K562 (cell line): ENCODE measurements at regions not wholly inside any gene's neighbourhood (a gene's known extent, or its start where the extent isn't known, plus 50 kb on each side); places are given as distances from the start of the nearest gene placed in this dataset.

ENCODE experiments used
- ATAC-seq: fragments of 200-7000 bp; cut with Tn5 transposase; 3 replicates; pipeline ENCODE4 v1.9.1; 2020; ENCODE audit warnings: moderate library complexity
- BruUV-seq: library from RNA; stranded (reverse); fragments of 400-500 nt; replicated peaks from 2 replicates; lab custom pipeline; 2021; lab: Mats Ljungman, UMichigan
- CTCF ChIA-PET: fragments of 300-600 bp; formaldehyde crosslinking; extraction: SDS; loops from one replicate; lab custom pipeline; 2021; ENCODE audit warnings: low intra/inter-chr PET ratio; lab: Yijun Ruan, JAX
- POLR2A ChIA-PET: fragments of 300-600, 350-650 bp; sonication (Branson Sonifier 250); formaldehyde crosslinking; extraction: SDS; loops from one replicate; lab custom pipeline; 2021; ENCODE audit warnings: antibody characterized with exemption, inconsistent platforms; lab: Yijun Ruan, JAX
- DNase-seq, 4 experiments: peaks; one replicate each; pipeline versions ENCODE4 v3.0.0 to v3.0.0-alpha.2; 2011 to 2018; ENCODE audit warnings: low spot score in 3 of 4, mixed read lengths in 3 of 4; ENCODE audit errors: extremely low read depth in 1 of 4
- FAIRE-seq: peaks from 2 replicates; lab custom pipeline; 2011; peaks lifted over from hg19 to GRCh38; lab: Jason Lieb, UNC
- H2AFZ ChIP-seq: 2 replicates; pipeline ENCODE4 v1.6.0; 2011; ENCODE audit warnings: low read depth, low read length, control low read depth, inconsistent platforms
- H3K27ac ChIP-seq: fragments of 200-600 bp; 3 replicates; pipeline ENCODE4 v1.8.0; 2011; ENCODE audit warnings: low read depth, mild to moderate bottlenecking, control low read depth, inconsistent platforms, low read length, moderate library complexity, mixed read lengths; ENCODE audit errors: extremely low read depth
- H3K27me3 ChIP-seq, 2 experiments: fragments of 300-600 bp in 1 of 2; 2 replicates in 1 of 2; 3 replicates in 1 of 2; pipeline versions ENCODE4 v1.6.0 to v1.8.0; 2011; ENCODE audit warnings: inconsistent platforms in 2 of 2, low read length in 2 of 2, mild to moderate bottlenecking in 1 of 2, mixed read lengths in 1 of 2, moderate library complexity in 1 of 2; ENCODE audit not compliant: control insufficient read depth in 2 of 2, insufficient read depth in 2 of 2
- H3K36me3 ChIP-seq: fragments of 300-600 bp; 3 replicates; pipeline ENCODE4 v1.8.0; 2011; ENCODE audit warnings: mild to moderate bottlenecking, low read length, inconsistent platforms; ENCODE audit not compliant: control insufficient read depth, insufficient read depth
- H3K4me1 ChIP-seq, 2 experiments: fragments of 200-600 bp in 1 of 2; replicated peaks in 1 of 2; 2 replicates in 1 of 2; 3 replicates in 1 of 2; pipeline versions ENCODE4 v1.5.1 to v1.8.0; 2011; ENCODE audit warnings: inconsistent platforms in 2 of 2, low read length in 2 of 2, mild to moderate bottlenecking in 1 of 2, mixed read lengths in 1 of 2, moderate library complexity in 1 of 2; ENCODE audit not compliant: control insufficient read depth in 2 of 2, insufficient read depth in 2 of 2
- H3K4me2 ChIP-seq: 2 replicates; pipeline ENCODE4 v1.6.1; 2011; ENCODE audit warnings: low read length, control low read depth, inconsistent platforms, mixed read lengths; ENCODE audit not compliant: insufficient read depth
- H3K4me3 ChIP-seq: fragments of 200-600 bp; sonication (generic), shearing (Covaris generic); 2 replicates; pipeline ENCODE4 v1.5.1; 2016; ENCODE audit warnings: control low read depth, inconsistent platforms
- H3K79me2 ChIP-seq: fragments of 200-600 bp; 3 replicates; pipeline ENCODE4 v1.8.0; 2011; ENCODE audit warnings: low read length, inconsistent platforms; ENCODE audit not compliant: control insufficient read depth, insufficient read depth
- H3K9ac ChIP-seq, 2 experiments: 2 replicates each; pipeline versions ENCODE4 v1.6.0 to v1.6.1; 2011; ENCODE audit warnings: low read depth in 2 of 2, low read length in 2 of 2, control low read depth in 1 of 2, inconsistent platforms in 1 of 2, mild to moderate bottlenecking in 1 of 2, mixed read lengths in 1 of 2; ENCODE audit not compliant: insufficient read depth in 1 of 2
- H3K9me1 ChIP-seq: one replicate; pipeline ENCODE4 v1.6.0; 2011; ENCODE audit warnings: inconsistent platforms, mild to moderate bottlenecking, low read length, moderate library complexity; ENCODE audit not compliant: control insufficient read depth, insufficient read depth
- H3K9me3 ChIP-seq: replicated peaks from 2 replicates; pipeline ENCODE4 v1.5.1; 2011; ENCODE audit warnings: low read depth, low read length, inconsistent platforms; ENCODE audit not compliant: control insufficient read depth, insufficient read depth
- H4K20me1 ChIP-seq: replicated peaks from 2 replicates; pipeline ENCODE4 v1.6.1; 2011; ENCODE audit warnings: low read length, inconsistent platforms, mixed read lengths; ENCODE audit not compliant: control insufficient read depth, insufficient read depth
- CBX2 ChIP-seq: fragments of 200-600 bp; sonication (generic); IDR thresholded peaks from one replicate; pipeline ENCODE4 v1.6.1; 2012; ENCODE audit warnings: mild to moderate bottlenecking, low read length, inconsistent platforms; ENCODE audit not compliant: insufficient read depth, poor library complexity, severe bottlenecking
- ETV6 ChIP-seq, 3 experiments: fragments of 150-350 bp in 1 of 3; sonication (generic) in 1 of 3; formaldehyde crosslinking in 1 of 3; IDR thresholded peaks; 2 replicates each; pipeline versions ENCODE4 v1.6.1 to v1.8.0; 2014 to 2022; ENCODE audit warnings: borderline replicate concordance in 2 of 3, low read depth in 2 of 3, antibody characterized with exemption in 1 of 3, low read length in 1 of 3, mild to moderate bottlenecking in 1 of 3, missing genetic modification reagents in 1 of 3
- NUFIP1 ChIP-seq: fragments of 450-650 bp; IDR thresholded peaks from 2 replicates; pipeline ENCODE4 v1.6.1; 2018; ENCODE audit not compliant: partially characterized antibody
- U2AF2 ChIP-seq: fragments of 200-400 bp; formaldehyde crosslinking; optimal IDR thresholded peaks from 2 replicates; pipeline ENCODE3; 2017; ENCODE audit warnings: low read depth, mild to moderate bottlenecking, low read length
- ZNF316 ChIP-seq: fragments of 450-650 bp; IDR thresholded peaks from 2 replicates; pipeline ENCODE4 v1.6.1; 2016
- WGBS: fragments of 100-300 bp; shearing (Covaris generic); methylation state at CpG from one replicate; pipeline ENCODE4 v1.1.6; 2016; ENCODE audit warnings: low coverage, mixed read lengths; ENCODE audit not compliant: insufficient coverage; ENCODE audit errors: missing lambda C conversion rate; 5-methylcytosine and 5-hydroxymethylcytosine counted together
- in situ Hi-C: fragments of 300-500 bp; cut with MboI; formaldehyde crosslinking; loops from 4 replicates; pipeline ENCODE4 v1.15.0; 2018; ENCODE audit warnings: inconsistent platforms, mixed read lengths
- intact Hi-C: fragments of 100-400 bp; cut with micrococcal nuclease; formaldehyde crosslinking; loops from 2 replicates; pipeline ENCODE4 v1.14.2; 2022
- TF ChIP-seq, protein P1 (sequence below): fragments of 200-600 bp; sonication (generic); IDR thresholded peaks from one replicate; pipeline ENCODE4 v1.6.1; 2012; ENCODE audit warnings: mild to moderate bottlenecking, low read depth, low read length, inconsistent platforms
- TF ChIP-seq, protein P2 (sequence below): sonication (generic); formaldehyde crosslinking; IDR thresholded peaks from 2 replicates; pipeline ENCODE4 v1.4.0; 2020; ENCODE audit warnings: mild to moderate bottlenecking, missing genetic modification reagents

DNA sequence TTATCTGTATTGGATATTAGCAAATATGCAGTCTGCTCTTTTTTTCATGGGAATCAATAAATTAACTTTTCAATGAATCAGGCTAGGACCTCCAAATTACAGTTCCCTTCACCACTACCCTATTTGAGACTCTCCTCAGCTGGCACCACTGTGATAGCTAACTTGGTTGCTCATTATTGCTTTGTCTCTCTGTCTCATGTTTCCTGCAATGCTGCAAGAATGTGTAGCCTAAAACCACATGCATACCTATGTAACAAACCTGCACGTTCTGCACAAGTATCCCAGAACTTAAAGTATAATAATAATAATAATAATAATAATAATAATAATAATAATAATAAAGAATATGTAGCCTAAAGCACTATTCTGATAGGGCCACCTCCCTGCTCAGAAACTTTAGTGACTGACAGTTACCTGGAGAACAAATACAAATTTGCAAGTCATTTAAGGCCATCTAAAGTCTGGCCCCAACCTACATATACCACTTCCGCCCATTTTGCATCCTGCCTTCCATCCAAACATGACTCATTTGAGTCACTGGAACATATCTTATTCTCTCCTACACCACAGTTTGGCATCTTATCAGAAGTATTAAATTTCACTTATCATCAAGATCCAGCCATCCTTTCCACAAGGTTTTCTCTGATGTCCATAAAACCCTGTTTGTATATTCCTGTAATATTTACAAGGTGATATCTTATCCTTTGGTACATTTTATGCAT, 215.1 kb downstream of the LRRK2 start:
- FAIRE-seq (no peak), DNase-seq (peak in 2 of 4 experiments; percentile 12 to 30), ATAC-seq (peak; percentile 53; the same call in 2 of the 3 replicates)
- H2AFZ ChIP-seq = no peak overlapping the region
- no peaks in the 10 kb centered on the region for H3K4me1 ChIP-seq
- H3K27ac ChIP-seq = no peak overlapping the region
- BruUV-seq = no TSS peak
- H3K4me2 ChIP-seq = no peak overlapping the region
- no peaks in the 10 kb centered on the region for H3K36me3 ChIP-seq
- H3K9ac ChIP-seq = no peak overlapping the region
- no peaks in the 10 kb centered on the region for H3K9me3 ChIP-seq
- no peaks in the 10 kb centered on the region for H3K27me3 ChIP-seq
- H4K20me1 ChIP-seq = no peaks in the 10 kb centered on the region
- WGBS = 3% methylated on average over 2 of the region's 2 CpGs
- ChIA-PET CTCF (no interaction called here), POLR2A (no interaction called here)
- intact Hi-C loops (no loop called here), in situ Hi-C loops (no loop called here)
- no peaks in the 10 kb centered on the region; the same call in 2 of the 3 replicates for H3K79me2 ChIP-seq
- no peaks in the 10 kb centered on the region for H3K9me1 ChIP-seq
- no peak overlapping the region for H3K4me3 ChIP-seq
- TF ChIP-seq U2AF2 = no peak
- TF ChIP-seq ETV6 (IDR thresholded peaks at IDR 0.05; ENCODE audit: borderline replicate concordance in 1 of 2, low read depth in 2 of 2, low read length in 1 of 2) = no peak
- TF ChIP-seq ETV6 (CRISPR knock-in tag; IDR thresholded peaks at IDR 0.05; ENCODE audit: borderline replicate concordance) = no peak
- TF ChIP-seq, protein P1, sequence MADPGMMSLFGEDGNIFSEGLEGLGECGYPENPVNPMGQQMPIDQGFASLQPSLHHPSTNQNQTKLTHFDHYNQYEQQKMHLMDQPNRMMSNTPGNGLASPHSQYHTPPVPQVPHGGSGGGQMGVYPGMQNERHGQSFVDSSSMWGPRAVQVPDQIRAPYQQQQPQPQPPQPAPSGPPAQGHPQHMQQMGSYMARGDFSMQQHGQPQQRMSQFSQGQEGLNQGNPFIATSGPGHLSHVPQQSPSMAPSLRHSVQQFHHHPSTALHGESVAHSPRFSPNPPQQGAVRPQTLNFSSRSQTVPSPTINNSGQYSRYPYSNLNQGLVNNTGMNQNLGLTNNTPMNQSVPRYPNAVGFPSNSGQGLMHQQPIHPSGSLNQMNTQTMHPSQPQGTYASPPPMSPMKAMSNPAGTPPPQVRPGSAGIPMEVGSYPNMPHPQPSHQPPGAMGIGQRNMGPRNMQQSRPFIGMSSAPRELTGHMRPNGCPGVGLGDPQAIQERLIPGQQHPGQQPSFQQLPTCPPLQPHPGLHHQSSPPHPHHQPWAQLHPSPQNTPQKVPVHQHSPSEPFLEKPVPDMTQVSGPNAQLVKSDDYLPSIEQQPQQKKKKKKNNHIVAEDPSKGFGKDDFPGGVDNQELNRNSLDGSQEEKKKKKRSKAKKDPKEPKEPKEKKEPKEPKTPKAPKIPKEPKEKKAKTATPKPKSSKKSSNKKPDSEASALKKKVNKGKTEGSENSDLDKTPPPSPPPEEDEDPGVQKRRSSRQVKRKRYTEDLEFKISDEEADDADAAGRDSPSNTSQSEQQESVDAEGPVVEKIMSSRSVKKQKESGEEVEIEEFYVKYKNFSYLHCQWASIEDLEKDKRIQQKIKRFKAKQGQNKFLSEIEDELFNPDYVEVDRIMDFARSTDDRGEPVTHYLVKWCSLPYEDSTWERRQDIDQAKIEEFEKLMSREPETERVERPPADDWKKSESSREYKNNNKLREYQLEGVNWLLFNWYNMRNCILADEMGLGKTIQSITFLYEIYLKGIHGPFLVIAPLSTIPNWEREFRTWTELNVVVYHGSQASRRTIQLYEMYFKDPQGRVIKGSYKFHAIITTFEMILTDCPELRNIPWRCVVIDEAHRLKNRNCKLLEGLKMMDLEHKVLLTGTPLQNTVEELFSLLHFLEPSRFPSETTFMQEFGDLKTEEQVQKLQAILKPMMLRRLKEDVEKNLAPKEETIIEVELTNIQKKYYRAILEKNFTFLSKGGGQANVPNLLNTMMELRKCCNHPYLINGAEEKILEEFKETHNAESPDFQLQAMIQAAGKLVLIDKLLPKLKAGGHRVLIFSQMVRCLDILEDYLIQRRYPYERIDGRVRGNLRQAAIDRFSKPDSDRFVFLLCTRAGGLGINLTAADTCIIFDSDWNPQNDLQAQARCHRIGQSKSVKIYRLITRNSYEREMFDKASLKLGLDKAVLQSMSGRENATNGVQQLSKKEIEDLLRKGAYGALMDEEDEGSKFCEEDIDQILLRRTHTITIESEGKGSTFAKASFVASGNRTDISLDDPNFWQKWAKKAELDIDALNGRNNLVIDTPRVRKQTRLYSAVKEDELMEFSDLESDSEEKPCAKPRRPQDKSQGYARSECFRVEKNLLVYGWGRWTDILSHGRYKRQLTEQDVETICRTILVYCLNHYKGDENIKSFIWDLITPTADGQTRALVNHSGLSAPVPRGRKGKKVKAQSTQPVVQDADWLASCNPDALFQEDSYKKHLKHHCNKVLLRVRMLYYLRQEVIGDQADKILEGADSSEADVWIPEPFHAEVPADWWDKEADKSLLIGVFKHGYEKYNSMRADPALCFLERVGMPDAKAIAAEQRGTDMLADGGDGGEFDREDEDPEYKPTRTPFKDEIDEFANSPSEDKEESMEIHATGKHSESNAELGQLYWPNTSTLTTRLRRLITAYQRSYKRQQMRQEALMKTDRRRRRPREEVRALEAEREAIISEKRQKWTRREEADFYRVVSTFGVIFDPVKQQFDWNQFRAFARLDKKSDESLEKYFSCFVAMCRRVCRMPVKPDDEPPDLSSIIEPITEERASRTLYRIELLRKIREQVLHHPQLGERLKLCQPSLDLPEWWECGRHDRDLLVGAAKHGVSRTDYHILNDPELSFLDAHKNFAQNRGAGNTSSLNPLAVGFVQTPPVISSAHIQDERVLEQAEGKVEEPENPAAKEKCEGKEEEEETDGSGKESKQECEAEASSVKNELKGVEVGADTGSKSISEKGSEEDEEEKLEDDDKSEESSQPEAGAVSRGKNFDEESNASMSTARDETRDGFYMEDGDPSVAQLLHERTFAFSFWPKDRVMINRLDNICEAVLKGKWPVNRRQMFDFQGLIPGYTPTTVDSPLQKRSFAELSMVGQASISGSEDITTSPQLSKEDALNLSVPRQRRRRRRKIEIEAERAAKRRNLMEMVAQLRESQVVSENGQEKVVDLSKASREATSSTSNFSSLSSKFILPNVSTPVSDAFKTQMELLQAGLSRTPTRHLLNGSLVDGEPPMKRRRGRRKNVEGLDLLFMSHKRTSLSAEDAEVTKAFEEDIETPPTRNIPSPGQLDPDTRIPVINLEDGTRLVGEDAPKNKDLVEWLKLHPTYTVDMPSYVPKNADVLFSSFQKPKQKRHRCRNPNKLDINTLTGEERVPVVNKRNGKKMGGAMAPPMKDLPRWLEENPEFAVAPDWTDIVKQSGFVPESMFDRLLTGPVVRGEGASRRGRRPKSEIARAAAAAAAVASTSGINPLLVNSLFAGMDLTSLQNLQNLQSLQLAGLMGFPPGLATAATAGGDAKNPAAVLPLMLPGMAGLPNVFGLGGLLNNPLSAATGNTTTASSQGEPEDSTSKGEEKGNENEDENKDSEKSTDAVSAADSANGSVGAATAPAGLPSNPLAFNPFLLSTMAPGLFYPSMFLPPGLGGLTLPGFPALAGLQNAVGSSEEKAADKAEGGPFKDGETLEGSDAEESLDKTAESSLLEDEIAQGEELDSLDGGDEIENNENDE = no peak
- TF ChIP-seq NUFIP1 = no peak
- TF ChIP-seq CBX2 = no peak
- TF ChIP-seq ZNF316 = peak; percentile 48
- TF ChIP-seq, protein P2, sequence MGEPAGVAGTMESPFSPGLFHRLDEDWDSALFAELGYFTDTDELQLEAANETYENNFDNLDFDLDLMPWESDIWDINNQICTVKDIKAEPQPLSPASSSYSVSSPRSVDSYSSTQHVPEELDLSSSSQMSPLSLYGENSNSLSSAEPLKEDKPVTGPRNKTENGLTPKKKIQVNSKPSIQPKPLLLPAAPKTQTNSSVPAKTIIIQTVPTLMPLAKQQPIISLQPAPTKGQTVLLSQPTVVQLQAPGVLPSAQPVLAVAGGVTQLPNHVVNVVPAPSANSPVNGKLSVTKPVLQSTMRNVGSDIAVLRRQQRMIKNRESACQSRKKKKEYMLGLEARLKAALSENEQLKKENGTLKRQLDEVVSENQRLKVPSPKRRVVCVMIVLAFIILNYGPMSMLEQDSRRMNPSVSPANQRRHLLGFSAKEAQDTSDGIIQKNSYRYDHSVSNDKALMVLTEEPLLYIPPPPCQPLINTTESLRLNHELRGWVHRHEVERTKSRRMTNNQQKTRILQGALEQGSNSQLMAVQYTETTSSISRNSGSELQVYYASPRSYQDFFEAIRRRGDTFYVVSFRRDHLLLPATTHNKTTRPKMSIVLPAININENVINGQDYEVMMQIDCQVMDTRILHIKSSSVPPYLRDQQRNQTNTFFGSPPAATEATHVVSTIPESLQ (CRISPR knock-in tag) = no peak
